ENCODE measurements at regions not wholly inside any gene's neighbourhood (a gene's known extent, or its start where the extent isn't known, plus 50 kb on each side); places are given as distances from the start of the nearest gene placed in this dataset.
"Not testable (repeated sequence)": the region's sequence is repeated elsewhere in the genome, so short reads cannot be mapped to it uniquely, and the experiment has no call there.

DNA sequence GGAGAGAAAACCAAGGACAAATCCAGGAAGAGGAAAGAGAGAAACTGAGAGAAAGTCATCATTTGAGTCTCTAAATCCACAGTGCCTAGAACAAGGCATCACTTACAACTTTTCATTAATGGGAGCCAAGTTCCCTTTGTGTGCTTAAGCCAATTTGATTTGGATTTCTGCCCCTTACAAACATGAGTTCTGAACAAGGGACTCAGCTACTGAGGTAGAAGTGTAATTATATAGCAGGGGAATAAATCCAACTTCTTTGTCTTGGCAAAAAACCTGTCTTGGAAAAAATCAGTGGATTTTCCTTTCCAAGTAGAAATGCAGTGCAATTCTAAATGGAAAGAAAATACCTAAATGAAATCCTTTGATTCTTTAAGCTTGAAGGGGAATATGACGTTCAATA, 307.2 kb upstream of the CNTN3 start:
- DNase-seq, result no peak

- DNase-seq, result no peak
Measured at GRCh38 chr3:74920721-74921350, 306.4 kb upstream of the CNTN3 start.

GRCh38 chr3:74916696-74917095, 302.2 kb upstream of the CNTN3 start:
- DNase-seq, result no peak

GRCh38 chr3:74906181-74906580, 291.7 kb upstream of the CNTN3 start:
- no peak for DNase-seq

GRCh38 chr3:74905478-74905877, 291.0 kb upstream of the CNTN3 start:
- no peak for DNase-seq

DNA sequence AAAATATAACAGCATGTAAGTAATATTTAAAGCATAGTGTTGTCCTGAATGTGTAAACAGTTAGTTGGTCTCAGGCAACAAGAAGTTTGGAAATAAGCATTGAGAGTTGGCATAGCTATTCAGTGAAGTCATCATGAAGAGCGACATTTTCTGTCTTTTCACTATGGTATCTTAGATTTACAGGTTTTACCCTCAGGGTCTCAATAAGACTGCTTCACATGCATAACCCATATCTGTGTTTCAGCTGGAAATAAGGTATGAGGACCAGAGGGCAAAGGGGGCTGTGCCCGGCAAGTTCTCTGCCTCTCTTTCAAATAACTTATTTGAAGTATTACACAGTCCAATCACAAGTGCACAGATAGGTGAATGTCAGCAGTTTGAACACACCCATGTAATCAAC, 290.2 kb upstream of the CNTN3 start:
- no peak for DNase-seq

- not testable (repeated sequence) for DNase-seq
Measured at GRCh38 chr3:74899796-74900516, 285.5 kb upstream of the CNTN3 start.

GRCh38 chr3:74897006-74897405, 282.5 kb upstream of the CNTN3 start:
- no peak for DNase-seq

DNA sequence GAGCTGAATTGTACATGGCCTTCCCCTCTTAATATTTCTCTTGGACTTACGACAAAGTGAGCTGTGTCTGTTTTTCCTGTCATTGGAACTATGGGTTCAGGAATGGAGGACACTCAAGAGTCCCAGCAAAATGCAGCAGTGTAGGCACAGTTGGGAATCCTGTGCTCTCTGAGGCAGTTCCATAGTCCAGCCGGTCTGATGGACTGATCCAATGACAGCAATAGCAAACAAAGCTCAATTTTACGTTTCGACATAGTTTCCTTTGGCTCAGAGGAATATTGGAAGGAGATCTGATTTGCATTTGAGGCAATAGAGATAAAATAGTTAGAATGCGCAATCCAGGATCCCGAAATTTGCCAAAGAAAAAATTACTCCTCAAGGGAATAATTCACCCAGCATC, 276.9 kb upstream of the CNTN3 start:
- DNase-seq, result no peak

GRCh38 chr3:74883690-74884089, 269.2 kb upstream of the CNTN3 start:
- DNase-seq, result no peak

- DNase-seq, result no peak
Measured at GRCh38 chr3:74883222-74883621, 268.8 kb upstream of the CNTN3 start.

DNA sequence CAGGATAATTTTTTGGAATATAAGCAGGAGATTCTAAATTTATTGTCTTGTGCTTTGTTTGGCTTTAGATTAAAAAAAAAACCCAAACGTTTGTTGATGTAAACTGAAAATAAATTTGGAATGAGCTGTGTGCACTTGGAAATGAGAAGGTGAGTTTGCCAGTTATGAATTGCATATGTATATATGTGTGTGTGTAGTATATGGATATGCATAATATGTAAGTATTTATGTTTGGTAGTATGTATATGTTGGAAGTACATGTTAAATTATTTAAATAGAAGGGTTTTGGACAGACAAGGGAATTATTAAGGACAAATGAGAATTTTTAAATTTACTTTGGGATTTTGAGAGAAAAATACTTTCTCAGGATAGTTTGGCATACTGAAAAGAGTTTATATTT, 265.8 kb upstream of the CNTN3 start:
- DNase-seq, result no peak

GRCh38 chr3:74866357-74867030, 252.0 kb upstream of the CNTN3 start:
- DNase-seq, result no peak

GRCh38 chr3:74862476-74862875, 248.0 kb upstream of the CNTN3 start:
- DNase-seq, result no peak

DNA sequence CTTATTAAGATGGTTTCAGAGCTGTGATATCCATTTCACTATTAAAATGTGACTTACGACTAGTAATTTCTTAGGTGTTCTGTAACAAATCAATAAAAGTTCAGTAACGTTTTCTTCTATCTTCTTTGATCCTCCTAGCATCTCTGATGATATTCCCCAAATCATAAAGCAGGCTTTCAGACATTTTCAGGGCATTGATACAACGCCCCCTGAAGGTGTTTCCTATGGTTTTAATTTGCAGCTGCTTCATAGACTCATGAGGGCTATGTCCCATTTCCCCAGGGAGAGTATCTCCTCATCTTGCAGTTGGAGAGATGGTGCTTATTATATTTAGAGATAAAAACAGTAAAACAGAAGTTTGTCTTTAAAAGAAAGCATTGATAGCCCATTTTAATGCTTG, 246.8 kb upstream of the CNTN3 start:
- DNase-seq, result no peak

DNA sequence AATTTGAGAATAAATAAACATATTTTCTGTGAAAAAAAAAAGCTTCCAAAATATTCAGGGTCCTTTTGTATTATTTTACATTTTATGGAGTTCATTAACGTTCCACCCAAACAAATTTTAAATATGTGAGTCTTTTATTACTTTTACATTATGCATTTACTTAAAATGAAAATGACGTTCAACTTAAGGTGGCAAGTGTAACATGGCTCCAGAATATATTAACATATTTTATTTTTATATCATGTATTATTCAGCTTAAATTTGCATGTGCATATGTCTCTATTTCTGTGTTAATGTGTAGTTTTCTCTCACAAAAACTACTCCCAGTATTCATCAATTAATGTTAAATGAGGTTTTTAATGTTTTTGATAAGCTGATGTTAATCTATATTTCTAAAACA, 243.6 kb upstream of the CNTN3 start:
- DNase-seq, result no peak

DNA sequence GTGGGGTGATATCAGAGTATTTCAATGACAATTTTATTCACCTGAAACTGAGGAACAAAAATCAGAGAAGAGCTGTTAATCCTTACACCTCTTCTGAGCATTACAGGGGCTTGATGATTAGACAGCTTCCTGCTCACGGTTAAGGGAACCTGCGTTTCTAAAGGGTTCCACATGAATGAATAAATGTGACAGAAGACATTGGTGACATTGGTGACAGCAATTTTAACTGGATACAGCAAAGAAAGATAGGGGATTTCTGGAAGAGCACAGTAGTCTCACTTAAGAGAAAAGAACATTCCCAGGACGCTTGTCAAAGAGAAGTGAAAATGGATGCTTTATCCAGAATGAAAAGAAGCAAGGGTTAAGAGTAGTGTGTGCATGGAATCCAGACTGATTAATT, 235.9 kb upstream of the CNTN3 start:
- no peak for DNase-seq

- DNase-seq, result no peak
Measured at GRCh38 chr3:74847093-74847492, 232.6 kb upstream of the CNTN3 start.

DNA sequence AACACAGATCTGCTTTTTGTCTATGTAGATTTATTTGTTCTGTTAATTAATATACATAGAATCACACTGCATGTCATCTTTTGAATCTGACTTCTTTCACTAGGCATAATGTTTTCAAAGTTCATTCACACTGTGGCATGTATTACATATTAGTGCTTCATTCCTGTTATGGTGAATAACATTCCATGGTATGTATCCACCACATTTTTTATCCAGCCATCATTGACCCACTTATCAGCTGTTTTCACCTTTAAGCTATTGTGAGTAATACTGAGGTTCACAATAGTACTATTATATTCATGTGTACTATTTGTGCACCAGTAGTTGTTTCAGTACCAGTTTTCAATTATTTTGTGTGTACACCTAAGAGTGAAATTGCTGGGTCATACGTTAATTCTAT, 230.6 kb upstream of the CNTN3 start:
- DNase-seq, result no peak

DNA sequence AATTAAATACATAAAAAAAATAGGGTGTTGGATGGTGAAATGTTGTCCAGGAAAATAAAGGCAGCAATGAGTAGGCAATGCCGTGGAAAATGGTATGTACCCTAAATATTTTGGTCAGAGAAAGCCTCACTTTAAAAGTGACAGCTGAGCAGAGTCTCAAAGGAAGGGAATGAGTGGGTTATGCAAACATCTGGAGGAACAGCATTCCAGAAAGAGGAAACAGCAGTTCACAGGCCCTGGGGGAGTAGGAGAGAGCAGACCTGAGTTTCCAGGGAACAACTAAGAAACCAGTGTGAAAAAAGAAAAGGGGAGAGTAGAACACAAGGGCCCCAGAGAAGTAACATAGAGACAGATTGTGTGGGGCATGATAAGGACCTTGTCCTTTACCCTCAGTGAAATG, 230.0 kb upstream of the CNTN3 start:
- DNase-seq, result no peak

GRCh38 chr3:74842649-74843048, 228.2 kb upstream of the CNTN3 start:
- DNase-seq, result no peak

- no peak for DNase-seq
Measured at GRCh38 chr3:74842141-74842540, 227.7 kb upstream of the CNTN3 start.

GRCh38 chr3:74839566-74839965, 225.1 kb upstream of the CNTN3 start:
- no peak for DNase-seq

DNA sequence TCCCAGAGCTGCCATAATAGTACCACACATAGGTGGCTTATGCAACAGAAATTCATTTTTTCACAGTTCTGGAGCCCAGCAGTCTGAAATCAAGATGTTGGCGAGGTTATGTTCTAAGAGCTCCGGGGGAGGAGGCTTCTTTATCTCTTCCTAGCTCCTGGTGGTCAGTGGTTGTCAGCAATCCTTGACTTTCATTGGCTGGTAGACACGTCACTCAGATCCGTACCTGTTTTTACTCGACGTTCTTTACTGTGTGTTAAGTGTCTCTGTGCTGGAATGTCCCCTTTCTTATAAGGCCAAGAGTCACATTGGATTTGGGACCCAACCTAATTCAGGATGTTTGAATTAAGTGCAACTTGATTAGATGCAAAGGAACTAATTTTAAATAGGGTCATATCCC, 218.5 kb upstream of the CNTN3 start:
- no peak for DNase-seq
